ENCODE measurements at regions not wholly inside any gene's neighbourhood (a gene's known extent, or its start where the extent isn't known, plus 50 kb on each side); places are given as distances from the start of the nearest gene placed in this dataset.

DNA sequence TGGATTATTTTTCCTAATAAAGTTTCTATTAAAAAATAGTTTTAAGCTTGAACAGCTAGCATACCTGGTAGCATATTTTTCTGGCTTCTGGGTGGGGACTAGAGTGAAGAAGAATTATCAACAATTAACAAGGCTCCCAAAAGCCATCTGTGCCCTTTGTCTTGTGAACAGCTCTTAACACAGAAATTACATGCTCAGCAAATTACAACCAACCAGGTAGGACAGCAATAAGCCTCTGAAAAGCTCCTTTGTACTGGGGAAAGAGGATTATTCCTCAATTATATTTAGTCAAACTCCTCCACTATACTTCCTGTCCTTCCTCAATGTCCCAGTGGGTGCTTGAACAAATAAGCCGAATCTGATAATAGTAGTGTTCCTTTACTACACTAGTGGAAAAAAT, 162.8 kb downstream of the RAB38 start:
- TF ChIP-seq EGR1 (IDR thresholded peaks at IDR 0.05; ENCODE audit: borderline replicate concordance, low read depth, low read length) (no peak), CEBPB (IDR thresholded peaks at IDR 0.05; ENCODE audit: low read depth, low read length) (no peak)
